ENCODE measurements at regions not wholly inside any gene's neighbourhood (a gene's known extent, or its start where the extent isn't known, plus 50 kb on each side); places are given as distances from the start of the nearest gene placed in this dataset.

DNA sequence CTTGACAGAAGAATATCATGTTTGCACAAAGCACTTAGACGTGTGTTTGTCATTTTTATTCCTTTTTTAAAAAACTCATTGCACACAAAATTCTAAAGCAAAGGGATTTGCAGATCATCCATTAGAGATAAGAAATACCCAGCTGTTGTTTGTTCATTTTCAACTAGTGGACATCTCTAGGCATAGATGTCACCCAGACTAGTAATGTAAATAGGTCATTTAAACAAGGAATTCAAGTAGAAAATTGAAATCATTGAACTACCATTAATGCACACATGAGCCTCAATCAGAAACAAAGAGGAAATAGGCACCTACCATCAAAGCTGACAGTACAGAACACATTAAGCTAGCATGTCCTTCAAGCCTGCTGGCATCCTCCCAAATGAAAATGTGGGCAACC, 107.3 kb downstream of the OR2K2 start:
- Histone ChIP-seq H3K4me1 (ENCODE audit: insufficient read depth, low read length, severe bottlenecking) (no peaks in the 10 kb centered on the region), H3K27ac (ENCODE audit: low read depth, low read length, poor library complexity, severe bottlenecking) (no peak overlapping the region), H3F3A (ENCODE audit: insufficient read depth, low read length) (no peaks in the 10 kb centered on the region), H3K4me3 (ENCODE audit: low read depth, low read length, poor library complexity, severe bottlenecking) (no peak overlapping the region), H3K9me2 (ENCODE audit: low read depth, low read length) (no peaks in the 10 kb centered on the region), H2AFZ (ENCODE audit: low read length) (no peak overlapping the region), H3K9ac (ENCODE audit: low read length) (no peak overlapping the region), H3K36me3 (ENCODE audit: insufficient read depth, low read length) (no peaks in the 10 kb centered on the region), H3K79me2 (ENCODE audit: insufficient read depth, low read length) (no peaks in the 10 kb centered on the region), H4K20me1 (ENCODE audit: insufficient read depth, low read length) (no peaks in the 10 kb centered on the region), H3K4me2 (ENCODE audit: low read length) (no peak overlapping the region), H3K27me3 (ENCODE audit: insufficient read depth, low read length) (no peaks in the 10 kb centered on the region), H3K9me3 (ENCODE audit: low read length) (no peaks in the 10 kb centered on the region)
- no peak for TF ChIP-seq EZH2 (IDR thresholded peaks at IDR 0.05; ENCODE audit: borderline replicate concordance, low read length)
- TF ChIP-seq, protein P1, sequence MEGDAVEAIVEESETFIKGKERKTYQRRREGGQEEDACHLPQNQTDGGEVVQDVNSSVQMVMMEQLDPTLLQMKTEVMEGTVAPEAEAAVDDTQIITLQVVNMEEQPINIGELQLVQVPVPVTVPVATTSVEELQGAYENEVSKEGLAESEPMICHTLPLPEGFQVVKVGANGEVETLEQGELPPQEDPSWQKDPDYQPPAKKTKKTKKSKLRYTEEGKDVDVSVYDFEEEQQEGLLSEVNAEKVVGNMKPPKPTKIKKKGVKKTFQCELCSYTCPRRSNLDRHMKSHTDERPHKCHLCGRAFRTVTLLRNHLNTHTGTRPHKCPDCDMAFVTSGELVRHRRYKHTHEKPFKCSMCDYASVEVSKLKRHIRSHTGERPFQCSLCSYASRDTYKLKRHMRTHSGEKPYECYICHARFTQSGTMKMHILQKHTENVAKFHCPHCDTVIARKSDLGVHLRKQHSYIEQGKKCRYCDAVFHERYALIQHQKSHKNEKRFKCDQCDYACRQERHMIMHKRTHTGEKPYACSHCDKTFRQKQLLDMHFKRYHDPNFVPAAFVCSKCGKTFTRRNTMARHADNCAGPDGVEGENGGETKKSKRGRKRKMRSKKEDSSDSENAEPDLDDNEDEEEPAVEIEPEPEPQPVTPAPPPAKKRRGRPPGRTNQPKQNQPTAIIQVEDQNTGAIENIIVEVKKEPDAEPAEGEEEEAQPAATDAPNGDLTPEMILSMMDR (IDR thresholded peaks at IDR 0.05; ENCODE audit: low read length): no peak

DNA sequence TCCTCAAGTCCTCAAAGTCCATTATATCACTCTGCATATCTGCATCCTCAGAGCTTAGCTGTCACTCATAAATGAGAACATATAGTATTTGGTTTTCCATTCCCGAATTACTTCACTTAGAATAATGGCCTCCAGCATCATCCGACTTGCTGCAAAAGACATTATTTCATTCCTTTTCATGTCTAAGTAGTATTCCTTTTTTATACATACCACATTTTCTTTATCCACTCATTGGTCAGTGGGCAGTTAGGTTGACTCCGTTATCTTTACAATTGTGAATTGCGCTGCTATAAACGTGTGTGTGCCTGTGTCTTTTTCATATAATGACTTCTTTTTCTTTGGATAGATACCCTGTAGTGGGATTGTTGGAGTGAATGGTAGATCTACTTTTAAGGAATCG, 117.2 kb downstream of the OR2K2 start:
- Histone ChIP-seq H3F3A (ENCODE audit: insufficient read depth, low read length) (no peaks in the 10 kb centered on the region), H3K4me2 (ENCODE audit: low read length) (no peak overlapping the region), H3K79me2 (ENCODE audit: insufficient read depth, low read length) (no peaks in the 10 kb centered on the region), H3K4me1 (ENCODE audit: insufficient read depth, low read length, severe bottlenecking) (no peaks in the 10 kb centered on the region), H3K9me2 (ENCODE audit: low read depth, low read length) (no peaks in the 10 kb centered on the region), H3K27ac (ENCODE audit: low read depth, low read length, poor library complexity, severe bottlenecking) (no peak overlapping the region), H3K9me3 (ENCODE audit: low read length) (no peaks in the 10 kb centered on the region), H2AFZ (ENCODE audit: low read length) (no peak overlapping the region), H3K27me3 (ENCODE audit: insufficient read depth, low read length) (no peaks in the 10 kb centered on the region), H3K4me3 (ENCODE audit: low read depth, low read length, poor library complexity, severe bottlenecking) (no peak overlapping the region), H4K20me1 (ENCODE audit: insufficient read depth, low read length) (no peaks in the 10 kb centered on the region), H3K36me3 (ENCODE audit: insufficient read depth, low read length) (no peaks in the 10 kb centered on the region), H3K9ac (ENCODE audit: low read length) (no peak overlapping the region)
- TF ChIP-seq EZH2 (IDR thresholded peaks at IDR 0.05; ENCODE audit: borderline replicate concordance, low read length): no peak
- TF ChIP-seq, protein P1 (IDR thresholded peaks at IDR 0.05; ENCODE audit: low read length): no peak

DNA sequence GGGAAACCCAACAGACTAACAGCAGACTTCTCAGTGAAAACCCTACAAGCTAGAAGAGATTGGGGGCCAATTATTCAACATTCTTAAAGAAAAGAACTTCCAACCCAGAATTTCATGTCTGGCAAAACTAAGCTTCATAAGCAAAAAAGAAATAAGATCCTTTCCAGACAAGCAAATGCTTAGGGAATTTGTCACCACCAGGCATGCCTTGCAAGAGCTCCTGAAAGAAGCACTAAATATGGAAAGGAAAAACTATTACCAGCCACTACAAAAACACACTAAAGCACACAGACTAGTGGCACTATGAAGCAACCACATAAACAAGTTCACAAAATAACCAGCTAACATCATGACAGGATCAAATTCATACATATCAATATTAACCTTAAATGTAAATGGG, 131.1 kb downstream of the OR2K2 start:
- Histone ChIP-seq H4K20me1 (ENCODE audit: insufficient read depth, low read length) (no peaks in the 10 kb centered on the region), H3K36me3 (ENCODE audit: insufficient read depth, low read length) (no peaks in the 10 kb centered on the region), H3K4me1 (ENCODE audit: insufficient read depth, low read length, severe bottlenecking) (no peaks in the 10 kb centered on the region), H3K9me3 (ENCODE audit: low read length) (no peaks in the 10 kb centered on the region), H3K9ac (ENCODE audit: low read length) (no peak overlapping the region), H2AFZ (ENCODE audit: low read length) (no peak overlapping the region), H3K27me3 (ENCODE audit: insufficient read depth, low read length) (no peaks in the 10 kb centered on the region), H3K4me3 (ENCODE audit: low read depth, low read length, poor library complexity, severe bottlenecking) (no peak overlapping the region), H3F3A (ENCODE audit: insufficient read depth, low read length) (no peaks in the 10 kb centered on the region), H3K79me2 (ENCODE audit: insufficient read depth, low read length) (no peaks in the 10 kb centered on the region), H3K4me2 (ENCODE audit: low read length) (no peak overlapping the region), H3K9me2 (ENCODE audit: low read depth, low read length) (no peaks in the 10 kb centered on the region), H3K27ac (ENCODE audit: low read depth, low read length, poor library complexity, severe bottlenecking) (no peak overlapping the region)
- TF ChIP-seq, protein P1 (IDR thresholded peaks at IDR 0.05; ENCODE audit: low read length): no peak
- TF ChIP-seq EZH2 (IDR thresholded peaks at IDR 0.05; ENCODE audit: borderline replicate concordance, low read length): no peak
